Left kidney (tissue), 1 donor: ENCODE measurements at regions not wholly inside any gene's neighbourhood (a gene's known extent, or its start where the extent isn't known, plus 50 kb on each side); places are given as distances from the start of the nearest gene placed in this dataset.

Experiments
- DNase-seq: peaks from one replicate; pipeline ENCODE4 v3.0.0-alpha.2; 2013

DNA sequence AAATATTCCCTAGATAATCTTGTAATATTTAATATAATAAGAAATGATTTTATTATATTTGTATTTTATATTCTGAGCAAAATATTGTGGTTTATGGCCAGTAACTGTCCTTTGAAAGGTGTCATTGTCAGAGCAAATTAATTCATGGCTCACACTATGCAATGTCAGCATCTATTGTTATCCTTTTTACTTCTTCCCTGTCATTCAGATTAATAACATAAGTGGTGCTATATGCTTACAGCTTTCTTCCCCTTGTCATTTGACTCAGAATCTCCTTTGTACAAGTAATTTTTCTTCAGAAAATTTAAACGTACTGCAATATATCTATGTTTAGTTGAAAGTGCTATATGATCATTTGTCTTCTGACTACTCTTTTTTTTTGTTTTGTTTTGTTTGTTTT is 1738.2 kb upstream of the MIR17HG start:
- no peak for DNase-seq

DNA sequence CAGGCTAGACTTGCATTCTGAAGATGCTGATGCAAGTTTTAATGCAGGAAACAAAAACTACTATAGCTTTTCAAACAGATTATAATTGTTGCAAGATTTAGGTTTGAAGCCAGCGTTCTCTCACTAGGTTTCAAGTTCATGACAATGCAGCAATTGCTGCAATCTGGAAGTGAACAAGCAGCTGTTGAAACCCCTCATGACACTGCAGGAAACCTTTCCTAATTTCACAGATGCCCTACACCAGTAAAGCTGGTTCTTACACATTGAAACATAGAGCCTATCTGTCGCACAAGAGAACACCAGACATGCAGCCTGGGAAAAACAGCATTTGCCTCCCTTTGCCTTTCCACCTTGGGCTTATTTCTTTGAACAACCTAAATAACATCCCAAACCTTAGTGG is 1737.2 kb upstream of the MIR17HG start:
- no peak for DNase-seq

DNA sequence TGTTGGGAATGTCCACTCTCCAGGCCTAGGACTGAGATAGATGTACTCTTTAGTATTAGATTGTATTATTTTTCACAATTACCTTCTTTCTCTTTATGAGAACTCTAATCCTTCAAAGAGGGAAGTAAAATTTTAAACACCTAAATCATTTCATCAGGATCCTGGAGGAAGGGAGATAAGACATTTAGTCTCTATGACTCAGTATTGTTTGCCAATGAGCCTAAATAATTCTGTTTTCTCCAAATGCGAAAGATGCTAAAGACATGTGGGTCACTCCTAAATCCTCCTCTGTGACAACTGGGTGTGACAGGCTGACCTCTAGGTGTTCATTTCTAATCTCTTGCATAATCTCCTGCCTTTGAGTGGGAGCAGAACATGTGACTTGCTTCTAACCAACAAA is 1736.6 kb upstream of the MIR17HG start:
- no peak for DNase-seq

GRCh38 chr13:89627996-89628395 is 1719.5 kb upstream of the MIR17HG start:
- no peak for DNase-seq

DNA sequence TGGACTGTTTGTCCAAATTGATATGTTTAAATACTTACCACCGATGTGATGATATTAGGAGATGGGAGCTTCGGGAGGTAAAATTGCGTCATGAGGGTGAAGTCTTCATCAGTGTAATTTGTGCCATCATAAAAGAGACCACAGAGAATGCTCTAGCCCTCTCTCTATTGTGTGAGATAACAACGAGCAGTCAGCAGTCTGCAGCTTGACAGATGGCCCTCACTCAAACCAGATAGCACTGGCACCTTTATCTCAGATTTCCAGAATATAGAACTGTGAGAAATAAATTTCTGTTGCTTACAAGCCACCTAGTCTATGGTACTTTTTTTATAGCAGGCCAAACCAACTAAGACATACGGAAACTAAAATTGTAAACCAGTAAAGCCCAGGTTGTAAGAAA is 1718.9 kb upstream of the MIR17HG start:
- no peak for DNase-seq

- no peak for DNase-seq
Observed at GRCh38 chr13:89650226-89650625, 1697.3 kb upstream of the MIR17HG start.

DNA sequence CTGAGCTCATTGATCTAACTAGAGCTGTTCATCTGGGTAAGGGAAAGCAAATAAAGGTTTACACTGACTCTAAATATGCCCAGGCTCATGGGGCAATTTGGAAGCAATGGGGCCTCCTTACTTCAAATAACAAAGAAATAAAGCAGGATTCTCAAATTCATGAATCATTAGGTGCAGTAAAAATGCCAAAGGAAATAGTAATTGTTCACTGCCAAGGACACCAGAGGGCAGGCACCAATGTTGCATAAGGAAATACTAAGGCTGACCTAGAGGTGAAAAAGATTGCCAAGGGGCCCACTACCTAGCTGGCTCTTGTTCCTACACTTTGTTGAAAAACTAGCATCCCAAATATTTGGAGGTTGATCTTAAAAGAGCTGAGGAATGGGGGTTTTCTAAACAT is 1686.7 kb upstream of the MIR17HG start:
- DNase-seq, result no peak

DNA sequence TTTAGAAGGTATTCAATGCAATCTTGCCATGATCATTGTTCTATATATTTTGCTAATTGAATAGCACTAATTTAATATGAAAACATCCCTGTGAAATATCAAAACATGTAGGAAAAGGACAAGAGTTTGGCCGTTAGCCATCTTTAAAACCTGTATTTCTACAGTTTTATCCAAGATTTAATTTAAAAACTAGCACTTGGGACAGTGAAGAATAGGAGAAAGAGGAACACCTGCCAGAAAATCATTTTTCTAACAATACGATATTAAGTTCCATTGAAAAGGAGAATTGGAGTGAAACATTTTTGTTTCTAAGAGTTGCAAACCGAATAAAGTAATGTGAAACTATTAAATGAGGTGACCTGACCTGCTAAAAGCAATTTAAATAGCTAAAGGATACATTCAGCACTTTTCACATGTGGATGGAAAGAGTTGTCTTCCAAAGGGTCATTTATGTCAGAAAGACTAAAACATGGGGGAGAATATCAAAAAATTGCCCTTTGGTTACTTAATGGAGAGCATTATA is 1673.6 kb upstream of the MIR17HG start:
- DNase-seq, result no peak

- no peak for DNase-seq
Observed at GRCh38 chr13:89678466-89679121, 1668.9 kb upstream of the MIR17HG start.

DNA sequence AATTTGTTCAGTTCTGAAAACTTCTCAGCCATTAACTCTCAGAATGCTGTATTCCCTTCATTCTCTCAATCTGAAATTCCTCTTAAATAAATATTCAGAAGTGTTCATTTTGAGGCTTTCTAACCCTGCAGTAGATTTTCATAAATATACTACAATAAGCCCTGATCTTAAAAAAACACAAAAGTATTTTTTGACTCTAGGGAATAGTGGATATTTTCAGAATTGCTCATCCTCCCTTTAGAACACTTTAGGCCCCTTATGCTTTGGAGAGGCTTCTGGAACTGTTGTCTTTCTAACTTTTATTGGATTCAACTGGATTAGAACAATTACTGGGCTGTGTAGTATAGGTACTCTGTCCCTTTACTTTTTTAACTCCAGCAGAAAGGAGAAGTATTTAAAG is 1662.6 kb upstream of the MIR17HG start:
- DNase-seq, result no peak

DNA sequence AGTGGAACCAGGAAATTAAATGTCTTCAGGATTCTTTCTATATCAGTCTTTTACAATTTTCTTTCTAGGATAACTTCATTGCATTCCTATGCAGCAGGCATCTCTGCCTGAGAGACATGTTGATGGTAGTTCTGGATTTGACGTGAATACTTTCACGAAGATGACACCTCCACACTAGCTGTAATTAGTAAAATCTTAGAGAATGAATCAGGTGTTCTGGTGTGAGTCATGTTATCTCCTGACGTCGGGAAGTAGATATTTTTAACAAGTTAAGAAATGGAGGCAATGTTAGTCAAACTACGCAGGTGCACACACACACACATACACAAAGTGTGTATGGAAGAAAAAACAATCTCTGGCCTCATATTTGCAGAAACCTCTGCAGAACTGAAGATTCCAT is 1661.3 kb upstream of the MIR17HG start:
- no peak for DNase-seq

DNA sequence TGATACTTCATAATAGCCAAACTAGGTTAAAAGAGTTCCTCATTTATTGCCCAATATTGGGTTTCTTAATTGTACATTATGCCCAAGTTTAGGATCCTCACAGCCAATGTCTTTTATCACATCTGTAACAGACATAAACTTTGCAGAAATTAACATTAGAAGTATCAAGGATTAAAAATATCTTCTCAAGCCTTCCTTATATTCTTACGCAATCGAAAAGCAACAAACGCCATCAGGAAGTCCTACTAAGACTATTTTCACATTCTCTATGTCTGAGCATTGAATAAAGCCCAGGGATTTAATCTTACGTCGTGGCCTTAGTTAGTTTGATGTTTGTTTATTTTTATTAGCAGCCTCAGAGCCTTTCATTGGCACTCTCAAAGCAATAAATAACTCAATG is 1660.4 kb upstream of the MIR17HG start:
- DNase-seq, result no peak

DNA sequence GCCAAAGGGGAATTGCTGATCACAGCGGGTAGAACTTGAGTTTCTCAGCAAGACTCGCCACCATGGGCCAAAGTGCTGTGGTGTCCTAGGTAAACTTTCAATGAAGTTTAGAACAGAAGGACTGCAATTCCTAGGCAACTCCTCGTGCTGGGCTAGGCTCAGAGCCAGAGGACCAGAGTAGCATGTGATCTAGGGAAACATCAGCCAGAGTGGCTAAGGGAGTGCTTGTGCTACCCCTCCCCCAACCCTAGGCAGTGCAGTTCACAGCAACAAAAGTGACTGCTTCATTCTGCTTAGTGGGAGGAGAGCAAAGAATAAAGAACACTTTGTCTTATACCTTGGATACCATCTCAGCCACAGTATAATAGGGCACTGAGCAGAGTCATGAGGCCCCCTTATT is 1658.6 kb upstream of the MIR17HG start:
- DNase-seq, result no peak

GRCh38 chr13:89694451-89694850 is 1653.0 kb upstream of the MIR17HG start:
- no peak for DNase-seq

- peak; percentile 53 for DNase-seq
Observed at GRCh38 chr13:89695343-89696257, 1651.9 kb upstream of the MIR17HG start.

DNA sequence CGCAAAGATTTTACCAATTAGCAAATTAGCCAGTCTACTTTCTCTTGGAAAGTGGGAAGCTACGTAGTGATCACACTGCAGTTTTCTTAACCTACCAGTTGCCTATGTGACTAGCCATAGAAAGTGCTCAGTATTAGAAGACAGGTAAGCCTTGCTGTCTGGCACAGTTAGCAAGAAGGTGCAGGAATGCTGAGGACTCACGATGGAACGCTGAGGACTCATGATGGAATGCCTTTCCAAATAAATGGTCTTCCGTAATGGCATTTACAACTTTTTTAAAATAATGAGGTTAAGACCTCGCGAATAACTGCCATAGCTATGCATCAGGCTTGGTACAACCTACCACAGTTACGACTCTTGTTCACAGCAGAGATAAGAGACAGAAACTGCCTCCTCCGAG is 1645.6 kb upstream of the MIR17HG start:
- no peak for DNase-seq

GRCh38 chr13:89704040-89704439 is 1643.4 kb upstream of the MIR17HG start:
- no peak for DNase-seq

DNA sequence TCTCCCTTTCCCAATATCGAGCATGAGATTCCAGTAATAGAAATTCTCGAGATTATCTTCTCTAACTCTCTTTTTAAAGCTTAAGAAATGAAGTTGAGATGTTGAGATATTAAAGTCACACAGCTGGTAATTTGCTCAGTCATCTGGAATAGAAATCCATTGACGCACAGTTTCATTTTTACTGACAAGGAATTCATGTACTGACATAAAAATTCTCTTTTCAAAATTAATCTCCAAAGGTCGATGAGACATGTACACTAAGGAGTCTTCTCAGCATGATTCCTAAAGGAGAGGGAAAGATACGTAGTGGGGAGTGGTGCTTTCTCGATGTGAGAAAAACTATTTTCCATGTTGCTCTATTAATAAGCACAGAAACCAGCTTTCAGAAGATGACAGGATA is 1639.5 kb upstream of the MIR17HG start:
- no peak for DNase-seq

- no peak for DNase-seq
Observed at GRCh38 chr13:89721216-89721615, 1626.3 kb upstream of the MIR17HG start.

GRCh38 chr13:89726690-89727435 is 1620.6 kb upstream of the MIR17HG start:
- DNase-seq, result no peak

GRCh38 chr13:89733829-89734228 is 1613.7 kb upstream of the MIR17HG start:
- no peak for DNase-seq

- no peak for DNase-seq
Observed at GRCh38 chr13:89737051-89737450, 1610.4 kb upstream of the MIR17HG start.

DNA sequence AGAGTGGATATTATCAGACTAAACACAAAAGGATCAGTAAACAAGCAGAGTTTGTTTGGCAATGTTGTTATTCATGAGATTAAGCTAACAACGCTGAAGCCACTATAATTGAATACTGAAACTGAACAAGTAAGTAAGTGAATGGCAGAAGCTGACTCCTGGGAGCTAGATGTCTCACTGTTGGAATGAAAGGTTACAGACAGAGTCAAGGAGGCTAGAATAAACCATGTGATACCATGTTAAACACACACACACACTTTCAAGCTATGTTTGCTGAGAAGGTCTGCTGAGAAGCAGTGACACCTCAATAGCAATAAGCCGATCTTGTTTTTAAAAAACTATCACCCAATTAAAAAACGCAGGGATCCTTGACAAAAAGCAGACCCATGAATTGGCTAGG is 1609.4 kb upstream of the MIR17HG start:
- DNase-seq, result no peak
